Nephron progenitor cell (in vitro differentiated cells): ENCODE measurements at regions not wholly inside any gene's neighbourhood (a gene's known extent, or its start where the extent isn't known, plus 50 kb on each side); places are given as distances from the start of the nearest gene placed in this dataset.

Source experiments
- DNase-seq: peaks from one replicate; pipeline ENCODE4 v3.0.0; 2021
- H3K27ac Mint-ChIP-seq: 2 replicates; pipeline ENCODE4 v1.8.0; 2021; ENCODE audit warnings: mild to moderate bottlenecking, moderate library complexity, mixed read lengths
- H3K27me3 Mint-ChIP-seq: 2 replicates; pipeline ENCODE4 v1.8.0; 2021; ENCODE audit warnings: mild to moderate bottlenecking, low read depth, mixed read lengths; ENCODE audit not compliant: poor library complexity
- H3K36me3 Mint-ChIP-seq: 2 replicates; pipeline ENCODE4 v1.8.0; 2021; ENCODE audit warnings: low read depth, mixed read lengths
- H3K4me1 Mint-ChIP-seq: 2 replicates; pipeline ENCODE4 v1.8.0; 2021; ENCODE audit warnings: mixed read lengths
- H3K4me3 Mint-ChIP-seq: 2 replicates; pipeline ENCODE4 v1.8.0; 2021; ENCODE audit warnings: mild to moderate bottlenecking, moderate library complexity, mixed read lengths
- H3K9me3 Mint-ChIP-seq: 2 replicates; pipeline ENCODE4 v1.8.0; 2021; ENCODE audit warnings: mild to moderate bottlenecking, moderate library complexity, mixed read lengths
- CTCF ChIP-seq: fragments of 200-600 bp; sonication (generic); IDR thresholded peaks from 2 replicates; pipeline ENCODE4 v1.5.0; 2021; ENCODE audit warnings: antibody characterized with exemption

GRCh38 chr12:127005406-127005805, 1261.6 kb upstream of the TMEM132C start:
- Mint-ChIP-seq H3K4me3 (no peak overlapping the region), H3K27ac (no peak overlapping the region), H3K27me3 (peaks cover 3% of the 10 kb centered on the region), H3K4me1 (no peaks in the 10 kb centered on the region), H3K9me3 (no peaks in the 10 kb centered on the region), H3K36me3 (no peaks in the 10 kb centered on the region)
- DNase-seq, result no peak
- TF ChIP-seq CTCF, result no peak

- Mint-ChIP-seq H3K4me1 (no peaks in the 10 kb centered on the region), H3K36me3 (no peaks in the 10 kb centered on the region), H3K27me3 (peaks cover 6% of the 10 kb centered on the region), H3K27ac (no peak overlapping the region), H3K9me3 (no peaks in the 10 kb centered on the region), H3K4me3 (no peak overlapping the region)
- no peak for TF ChIP-seq CTCF
- no peak for DNase-seq
Measured at GRCh38 chr12:127006972-127007371, 1260.0 kb upstream of the TMEM132C start.

GRCh38 chr12:127008755-127009403, 1258.1 kb upstream of the TMEM132C start:
- Mint-ChIP-seq H3K9me3 (no peaks in the 10 kb centered on the region), H3K27me3 (peaks cover 9% of the 10 kb centered on the region), H3K4me1 (no peaks in the 10 kb centered on the region), H3K36me3 (no peaks in the 10 kb centered on the region), H3K27ac (no peak overlapping the region), H3K4me3 (no peak overlapping the region)
- no peak for DNase-seq
- no peak for TF ChIP-seq CTCF

- H3K36me3 Mint-ChIP-seq, result no peaks in the 10 kb centered on the region
- H3K27ac Mint-ChIP-seq, result no peak overlapping the region
- H3K27me3 Mint-ChIP-seq, result peaks cover 8% of the 10 kb centered on the region
- no peaks in the 10 kb centered on the region for H3K9me3 Mint-ChIP-seq
- H3K4me1 Mint-ChIP-seq, result peaks cover 9% of the 10 kb centered on the region
- no peak for DNase-seq
- no peak for TF ChIP-seq CTCF
- H3K4me3 Mint-ChIP-seq, result no peak overlapping the region
Measured at GRCh38 chr12:127012109-127012508, 1254.9 kb upstream of the TMEM132C start.

GRCh38 chr12:127013197-127013596, 1253.8 kb upstream of the TMEM132C start:
- Mint-ChIP-seq H3K4me1 (peaks cover 9% of the 10 kb centered on the region), H3K27ac (no peak overlapping the region), H3K27me3 (peaks cover 8% of the 10 kb centered on the region), H3K9me3 (no peaks in the 10 kb centered on the region), H3K4me3 (no peak overlapping the region), H3K36me3 (no peaks in the 10 kb centered on the region)
- no peak for TF ChIP-seq CTCF
- DNase-seq, result no peak

GRCh38 chr12:127014079-127014478, 1252.9 kb upstream of the TMEM132C start:
- Mint-ChIP-seq H3K27ac (no peak overlapping the region), H3K27me3 (peaks cover 8% of the 10 kb centered on the region), H3K36me3 (no peaks in the 10 kb centered on the region), H3K4me1 (peaks cover 9% of the 10 kb centered on the region), H3K9me3 (no peaks in the 10 kb centered on the region), H3K4me3 (no peak overlapping the region)
- DNase-seq, result no peak
- no peak for TF ChIP-seq CTCF
